Jurkat, Clone E6-1 (cell line): ENCODE measurements at regions not wholly inside any gene's neighbourhood (a gene's known extent, or its start where the extent isn't known, plus 50 kb on each side); places are given as distances from the start of the nearest gene placed in this dataset.
"Not testable (repeated sequence)": the region's sequence is repeated elsewhere in the genome, so short reads cannot be mapped to it uniquely, and the experiment has no call there.

ENCODE experiments used
- DNase-seq: peaks from one replicate; pipeline ENCODE4 v3.0.0-alpha.2; 2011; ENCODE audit warnings: low read depth, low spot score
- H3K4me3 ChIP-seq: 2 replicates; pipeline ENCODE4 v1.5.1; 2011; ENCODE audit warnings: mild to moderate bottlenecking, low read length, control low read depth, moderate library complexity

DNA sequence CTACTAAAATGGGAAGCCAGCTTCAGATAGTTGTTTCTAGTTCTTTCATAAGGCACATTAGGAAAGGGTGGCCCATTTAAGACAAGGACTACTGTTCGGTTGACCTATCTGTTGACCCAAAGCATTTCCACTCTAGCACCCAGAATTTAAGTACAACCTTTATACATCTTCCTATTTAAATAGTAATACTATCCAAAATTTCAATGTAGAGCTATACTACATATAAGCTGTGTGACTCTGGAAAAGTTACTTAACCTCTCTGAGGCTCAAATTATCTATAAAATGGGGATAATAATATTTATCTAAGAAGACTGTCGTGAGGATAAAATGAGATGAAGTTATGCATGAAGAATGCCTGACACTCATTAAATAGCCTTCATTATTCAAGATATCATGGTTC is 82.0 kb upstream of the TMEM164 start:
- no peak overlapping the region for H3K4me3 ChIP-seq
- no peak for DNase-seq

DNA sequence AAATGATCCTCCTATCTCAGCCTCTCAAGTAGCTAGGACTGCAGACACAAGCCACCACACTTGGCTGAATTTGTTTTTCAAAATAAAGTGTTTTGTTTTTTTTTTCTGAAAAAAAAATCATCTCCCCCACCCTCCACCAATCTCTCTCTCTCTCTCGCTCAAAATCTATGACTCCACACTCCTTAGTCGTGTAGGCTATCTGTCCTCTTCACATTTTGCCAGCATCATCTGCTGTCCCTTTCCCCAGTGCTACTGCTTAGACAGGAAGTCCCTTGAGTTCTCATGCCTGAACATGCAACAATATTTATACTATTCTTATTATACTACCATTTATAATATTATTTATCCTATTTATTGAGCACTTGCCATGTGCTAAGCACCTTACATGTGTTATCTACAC is 80.7 kb upstream of the TMEM164 start:
- no peak overlapping the region for H3K4me3 ChIP-seq
- no peak for DNase-seq

DNA sequence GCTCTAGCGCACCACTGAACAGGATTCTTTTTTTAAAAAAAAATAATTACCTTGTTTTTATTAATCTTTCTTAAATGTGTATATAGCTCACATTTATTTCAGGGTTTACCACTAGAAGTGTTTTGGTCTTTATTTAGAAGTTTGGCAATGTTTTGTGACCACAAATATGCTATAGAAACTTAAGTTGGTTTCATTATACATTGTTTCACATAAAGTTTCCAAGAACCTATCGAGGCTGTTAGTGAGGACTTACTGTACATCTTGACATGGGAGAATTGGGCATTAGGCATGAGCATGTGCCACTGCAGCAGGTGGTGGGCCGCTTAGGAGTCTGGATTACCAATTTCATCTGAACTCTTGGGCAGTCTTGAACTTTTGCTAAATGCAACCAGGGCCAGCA is 77.9 kb upstream of the TMEM164 start:
- not testable (repeated sequence) for DNase-seq, H3K4me3 ChIP-seq

DNA sequence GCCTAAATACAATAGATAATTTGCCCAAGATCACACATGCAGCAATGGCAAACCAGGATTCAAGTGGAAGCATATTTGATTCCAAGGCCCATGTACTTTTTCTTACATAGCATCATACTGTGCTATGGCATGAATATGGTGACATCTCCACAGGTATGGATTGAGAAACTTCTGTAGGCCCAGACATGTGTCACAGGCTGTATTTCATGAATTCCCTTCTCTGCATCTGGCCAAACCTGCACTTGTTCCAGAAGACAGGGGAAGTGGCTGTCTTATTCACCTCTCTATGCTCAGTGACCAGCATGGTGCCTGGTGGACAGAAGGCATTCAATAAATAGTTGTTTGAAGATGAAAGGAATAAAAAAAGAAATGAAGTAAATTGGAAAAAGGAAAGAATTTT is 77.3 kb upstream of the TMEM164 start:
- H3K4me3 ChIP-seq = no peak overlapping the region
- no peak for DNase-seq

DNA sequence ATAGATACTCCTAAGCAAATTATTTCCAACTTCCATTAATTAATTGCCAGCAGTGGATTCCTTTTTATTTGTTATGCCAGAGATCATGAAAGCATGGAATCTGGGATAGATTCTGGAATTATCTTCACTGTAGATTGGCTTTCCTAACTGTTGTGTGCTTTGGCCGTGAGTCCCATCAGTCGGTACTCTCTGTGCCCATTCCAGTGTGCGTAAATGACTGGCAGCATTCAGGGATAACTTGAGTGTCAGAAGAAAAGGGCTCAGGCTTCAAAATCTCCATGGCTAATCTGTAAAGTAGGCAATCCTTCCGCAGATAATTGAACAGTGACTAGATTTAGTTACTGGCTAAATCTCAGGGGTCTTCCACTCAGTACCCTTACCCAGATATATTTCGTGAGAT is 76.8 kb upstream of the TMEM164 start:
- no peak for DNase-seq
- H3K4me3 ChIP-seq = no peak overlapping the region

DNA sequence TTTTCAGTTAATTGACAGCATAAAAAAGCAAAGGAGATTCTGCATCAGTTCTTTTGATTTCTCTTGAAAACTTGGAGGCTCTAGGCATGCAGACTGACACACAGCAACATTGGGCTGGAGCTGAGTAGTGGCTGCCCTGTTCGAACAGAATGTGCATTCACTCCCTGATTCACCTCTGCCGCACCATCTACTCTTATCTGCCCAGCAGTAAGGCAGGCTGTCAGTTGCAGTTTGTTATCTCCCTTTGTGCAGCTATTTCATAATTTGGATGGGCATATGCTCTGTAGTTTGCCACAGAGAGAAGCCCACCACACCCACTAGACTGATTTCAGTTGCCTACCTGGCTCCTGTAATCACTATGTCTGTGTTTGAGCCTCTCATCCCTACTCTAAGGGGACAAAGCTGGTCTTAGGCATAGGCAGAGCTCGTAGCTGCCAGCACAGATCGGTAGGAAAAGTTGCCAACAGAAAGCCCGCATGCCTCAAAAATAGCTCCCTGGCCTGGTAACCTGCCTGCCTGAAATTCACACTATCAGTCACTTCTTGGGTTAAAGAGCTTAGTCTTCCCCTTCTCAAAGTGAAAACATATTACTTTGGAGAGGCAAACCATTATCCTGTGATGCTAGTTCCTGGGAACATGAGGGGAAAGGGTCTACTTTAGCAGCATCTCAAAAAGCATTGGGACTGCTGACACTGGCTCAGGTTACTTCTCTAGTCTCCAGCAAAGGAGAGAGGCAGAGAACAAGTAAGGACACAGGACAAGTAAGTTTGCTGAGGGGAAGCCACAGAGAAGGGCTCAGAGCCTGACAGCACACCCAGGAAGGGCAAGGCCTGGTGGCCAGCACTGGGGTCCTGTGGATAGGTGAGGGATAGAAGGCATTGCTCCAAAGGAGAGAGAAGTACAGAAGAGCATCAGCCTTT is 75.9 kb upstream of the TMEM164 start:
- no peak overlapping the region for H3K4me3 ChIP-seq
- DNase-seq = no peak

DNA sequence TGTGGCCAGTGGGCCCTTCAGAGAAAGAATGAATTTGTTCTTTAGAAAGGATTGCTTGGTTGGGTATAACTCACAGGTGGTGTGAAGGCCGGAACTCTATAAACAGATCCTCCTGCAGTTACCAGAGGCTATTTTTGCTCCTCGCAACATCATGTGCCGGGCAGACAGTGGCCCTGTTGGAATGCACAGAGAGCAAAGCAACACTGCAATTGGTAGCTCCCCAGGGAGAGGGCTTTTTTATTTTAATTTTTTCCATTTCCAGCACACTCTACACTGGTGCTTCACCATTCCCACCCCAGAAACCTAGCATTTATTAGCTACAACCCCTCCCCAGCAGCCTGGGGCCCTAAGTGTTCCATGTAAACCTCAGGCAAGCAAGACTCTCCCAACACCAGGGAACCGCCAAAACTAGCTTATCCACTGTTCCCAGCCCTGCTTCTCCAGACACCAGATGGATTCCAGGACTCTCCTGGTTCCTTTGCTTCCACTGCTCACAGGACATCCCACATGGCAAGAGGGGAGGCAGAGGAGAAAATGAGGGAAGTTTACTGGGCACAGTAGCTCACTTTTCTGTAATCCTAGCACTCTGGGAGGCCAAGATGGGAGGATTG is 75.1 kb upstream of the TMEM164 start:
- no peak for DNase-seq
- no peak overlapping the region for H3K4me3 ChIP-seq

DNA sequence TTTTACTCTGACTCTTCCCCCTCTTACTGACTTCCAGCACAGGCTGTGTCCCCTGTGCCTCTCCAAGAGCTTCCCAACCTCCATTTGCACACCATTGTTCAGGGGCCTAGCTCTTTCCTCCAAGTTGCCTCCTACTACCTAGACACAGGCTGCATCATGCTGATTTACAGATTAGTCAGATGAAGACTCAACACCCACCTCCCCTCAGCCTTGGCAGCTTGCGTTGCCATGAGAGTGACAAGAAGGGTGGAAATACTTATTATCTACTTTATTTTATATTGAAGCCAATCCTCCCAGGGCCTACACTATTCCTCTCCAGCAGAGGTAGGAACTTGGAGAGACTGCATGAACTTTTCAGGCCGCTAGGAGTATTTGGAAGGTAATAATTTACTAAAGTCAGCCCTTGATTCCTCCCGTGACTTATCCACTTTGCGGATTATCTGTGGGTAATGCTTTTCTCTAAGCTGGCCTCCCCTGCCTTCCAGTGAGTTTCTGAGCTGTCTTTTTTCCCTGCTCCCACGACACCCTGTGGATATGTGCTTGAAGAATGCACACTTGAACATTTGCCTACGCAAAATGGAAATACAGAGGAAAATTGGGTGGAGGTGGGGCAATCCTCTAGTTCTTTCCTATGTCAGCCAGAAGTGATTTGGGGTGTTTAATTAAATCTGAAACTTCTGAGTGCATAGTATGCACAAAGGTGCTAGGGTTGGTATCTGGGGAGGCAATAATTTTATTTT is 74.1 kb upstream of the TMEM164 start:
- no peak for DNase-seq
- H3K4me3 ChIP-seq = no peak overlapping the region

DNA sequence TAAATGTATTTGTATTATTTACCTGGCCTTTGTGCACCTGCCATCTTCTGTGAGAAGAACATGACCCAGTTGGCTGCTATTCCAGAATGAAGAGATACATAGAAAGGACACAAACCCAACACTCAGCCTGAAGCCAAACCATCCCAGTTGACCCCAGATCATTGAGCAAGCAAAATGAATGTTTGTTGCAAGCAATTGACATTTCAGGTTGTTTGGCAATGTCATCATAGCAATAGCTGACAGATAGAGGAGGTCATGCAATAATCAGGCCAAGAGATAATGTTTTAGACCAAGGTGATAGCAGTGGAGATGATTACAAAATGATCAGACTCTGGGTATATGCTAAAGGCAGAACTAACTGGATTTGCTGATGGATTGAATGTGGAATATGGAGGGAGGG is 71.2 kb upstream of the TMEM164 start:
- DNase-seq = no peak
- no peak overlapping the region for H3K4me3 ChIP-seq

DNA sequence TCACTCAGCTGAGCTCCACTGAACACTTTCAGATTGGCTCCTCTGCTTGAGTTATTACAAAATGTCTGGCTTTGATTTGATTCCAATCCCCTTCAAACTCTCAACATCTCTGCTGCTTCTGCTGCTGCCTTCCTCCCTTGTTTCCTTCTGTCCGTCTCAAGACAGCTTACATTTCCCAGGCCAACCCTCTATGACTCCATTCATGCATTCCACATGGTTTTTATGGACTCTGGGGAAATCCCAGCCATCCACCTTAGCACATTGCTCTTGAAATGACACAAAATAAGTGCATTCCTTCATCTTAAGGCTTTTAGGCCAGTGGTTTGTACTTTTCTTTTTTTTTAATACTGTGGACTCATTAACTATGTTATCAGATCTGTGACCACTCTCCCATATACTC is 68.5 kb upstream of the TMEM164 start:
- DNase-seq = no peak

DNA sequence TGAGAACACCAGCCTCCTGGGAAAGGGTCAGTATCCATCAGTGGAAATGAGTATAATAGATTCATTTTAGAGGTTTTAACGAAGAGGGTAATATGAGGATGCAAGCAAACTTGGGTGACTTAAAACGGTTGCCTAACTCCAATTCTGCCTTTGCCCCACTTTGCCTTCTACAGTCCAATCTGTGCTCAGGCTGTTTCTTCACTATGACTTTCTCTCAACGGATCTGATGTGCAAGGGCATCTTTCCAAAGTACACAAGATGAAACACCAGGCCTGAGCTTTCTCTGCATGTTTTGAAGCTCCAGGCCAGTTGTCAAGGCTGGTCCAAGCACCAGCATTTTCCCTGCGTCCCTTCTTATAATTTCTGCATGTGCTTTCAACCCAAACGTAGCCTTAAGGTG is 68.0 kb upstream of the TMEM164 start:
- H3K4me3 ChIP-seq = no peak overlapping the region
- DNase-seq = no peak

More for the DNA sequence above, 68.5 kb upstream of the TMEM164 start:
- no peak overlapping the region for H3K4me3 ChIP-seq

DNA sequence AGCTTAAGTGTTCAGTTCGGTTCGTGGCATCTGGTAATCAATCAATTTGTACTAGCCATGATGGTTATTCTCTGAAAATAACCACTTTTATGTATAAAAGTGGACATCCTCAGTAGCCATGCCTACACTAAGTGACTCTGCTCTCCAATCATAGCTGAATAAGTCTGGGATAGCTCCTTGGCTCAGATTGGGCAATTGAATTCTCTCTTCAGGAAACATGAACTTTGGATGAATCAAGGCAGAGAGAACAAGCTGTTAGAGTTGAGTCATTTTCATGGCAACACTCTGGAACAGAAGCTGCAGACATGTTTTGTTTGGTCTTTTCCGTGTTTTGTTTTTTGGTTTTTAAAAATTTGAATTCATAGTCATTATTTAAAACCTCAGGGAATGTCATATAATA is 66.8 kb upstream of the TMEM164 start:
- no peak for DNase-seq
- no peak overlapping the region for H3K4me3 ChIP-seq

DNA sequence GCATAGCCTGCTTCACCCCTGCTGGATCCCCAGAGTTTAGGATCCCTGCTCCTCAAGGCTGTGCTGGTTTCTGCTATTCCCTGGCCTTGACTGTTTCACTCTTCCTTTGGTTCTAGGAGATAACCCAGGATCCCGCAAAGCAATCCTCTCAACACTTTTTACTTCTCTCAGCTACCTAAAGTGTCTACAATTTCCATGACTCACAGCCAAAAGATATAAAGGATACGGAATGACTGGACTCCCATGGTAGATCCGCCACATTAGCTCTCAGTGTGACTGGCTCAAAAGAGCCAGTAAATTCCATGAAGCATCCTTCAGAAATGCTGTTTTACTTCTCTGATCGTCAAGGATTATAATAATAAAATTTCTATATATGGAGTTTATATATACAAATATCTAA is 66.3 kb upstream of the TMEM164 start:
- no peak for DNase-seq
- H3K4me3 ChIP-seq = no peak overlapping the region

DNA sequence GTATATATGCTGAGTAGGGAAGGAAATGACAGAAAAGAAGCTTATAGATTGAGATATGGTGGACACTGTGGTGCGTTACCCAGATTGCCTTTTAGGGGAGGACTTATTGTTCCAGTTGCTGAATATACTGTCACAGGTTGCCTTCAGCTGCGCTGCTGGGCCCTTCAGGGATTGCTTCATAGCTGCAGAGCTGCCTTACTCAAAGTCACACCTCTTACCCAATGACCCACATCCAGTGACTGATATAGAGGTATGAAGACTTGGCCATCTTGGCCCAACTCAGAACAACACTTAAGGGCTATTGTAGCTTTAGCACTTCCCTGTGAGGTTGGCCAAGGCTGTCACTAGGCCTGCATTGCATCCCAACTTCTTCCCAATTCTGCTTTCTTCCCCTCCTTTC is 63.4 kb upstream of the TMEM164 start:
- DNase-seq = no peak
- H3K4me3 ChIP-seq = no peak overlapping the region

DNA sequence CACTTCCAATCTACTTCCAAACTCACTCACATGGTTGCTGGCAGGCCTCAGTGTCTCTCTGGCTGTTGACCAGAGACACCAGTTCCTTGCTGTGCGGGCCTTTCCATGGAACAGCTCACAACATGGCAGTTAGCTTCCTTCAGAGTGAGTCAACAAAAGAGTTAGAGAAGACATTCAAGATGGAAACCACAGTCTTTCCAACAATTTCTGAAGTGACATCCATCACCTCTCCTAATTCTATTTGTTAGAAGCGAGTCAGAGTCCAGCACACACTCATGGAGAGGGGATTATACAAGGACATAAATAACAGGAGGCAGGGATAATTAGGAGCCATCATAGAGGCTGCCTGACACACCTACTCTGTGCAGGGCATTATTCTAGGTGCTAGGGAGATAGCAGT is 62.5 kb upstream of the TMEM164 start:
- DNase-seq = no peak
- no peak overlapping the region for H3K4me3 ChIP-seq

DNA sequence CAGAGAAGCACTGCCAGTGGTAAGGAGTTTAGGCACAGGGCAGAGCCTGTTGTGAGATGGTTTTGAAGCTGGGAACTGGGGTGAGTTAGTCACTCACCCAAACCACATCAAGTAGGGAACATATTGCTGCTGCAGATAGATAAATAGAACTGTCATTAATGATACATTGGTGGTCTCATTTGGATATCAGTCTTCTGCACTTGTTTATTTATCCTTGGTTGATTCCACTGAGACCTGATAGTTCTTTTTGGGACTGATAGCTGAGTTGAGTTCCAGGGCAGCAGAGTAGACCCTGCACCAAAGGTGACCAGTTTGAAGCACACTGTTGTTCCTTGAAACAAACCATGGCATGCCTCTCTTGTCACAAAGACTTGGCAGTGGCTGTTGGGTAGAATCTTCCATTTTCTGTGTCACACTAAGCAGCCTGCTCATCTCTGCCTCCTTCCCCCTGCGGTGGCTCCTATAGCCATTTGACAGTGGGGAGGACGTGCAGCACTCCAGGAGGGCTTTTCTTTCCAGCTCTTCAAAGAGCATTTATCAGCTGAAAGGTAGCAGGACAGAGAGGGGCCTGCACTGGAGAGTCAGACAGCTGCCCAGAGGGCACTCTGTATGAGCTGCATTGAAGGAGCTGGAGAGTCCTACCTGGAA is 59.7 kb upstream of the TMEM164 start:
- DNase-seq = peak; percentile 55
- H3K4me3 ChIP-seq = peak overlapping the region; percentile 9; the same call in 1 of the 2 replicates

DNA sequence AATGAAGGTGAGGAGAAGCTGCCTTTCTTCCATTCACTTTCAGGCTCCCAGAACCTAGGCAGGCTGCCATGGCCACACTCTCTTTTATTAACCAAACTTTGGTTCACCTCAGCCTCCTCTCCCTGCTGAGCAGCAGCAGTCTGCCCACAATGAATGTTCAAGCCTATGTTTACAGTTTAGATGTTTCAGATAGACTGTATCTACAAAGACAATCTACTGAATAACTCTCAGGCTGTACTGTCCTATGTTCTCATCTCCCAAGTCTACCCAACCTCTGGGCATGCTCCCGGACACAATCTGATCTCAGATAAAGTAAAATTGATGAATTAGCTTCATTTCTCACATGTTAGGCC is 59.2 kb upstream of the TMEM164 start:
- no peak overlapping the region; the same call in 1 of the 2 replicates for H3K4me3 ChIP-seq
- peak; percentile 63 for DNase-seq

DNA sequence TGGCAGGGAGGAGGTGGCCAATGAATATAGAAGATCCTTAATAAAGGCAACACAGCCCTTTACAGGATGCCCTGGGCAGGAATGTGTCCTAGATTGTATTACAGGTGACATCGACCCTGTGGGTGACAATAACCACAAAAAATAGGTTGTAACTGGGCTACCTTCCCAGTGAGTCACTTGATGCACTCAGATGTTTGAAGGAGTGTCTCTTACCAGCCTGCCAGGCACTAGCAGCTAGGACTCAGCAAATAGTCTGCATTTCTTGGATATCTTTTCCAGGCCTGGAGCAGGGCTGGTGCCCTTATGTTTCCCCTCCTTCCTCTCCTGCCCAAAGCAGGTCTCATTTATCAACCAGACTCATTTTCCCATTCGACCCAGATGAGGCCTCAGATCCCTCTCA is 50.9 kb upstream of the TMEM164 start:
- no peak for DNase-seq
- H3K4me3 ChIP-seq = no peak overlapping the region

DNA sequence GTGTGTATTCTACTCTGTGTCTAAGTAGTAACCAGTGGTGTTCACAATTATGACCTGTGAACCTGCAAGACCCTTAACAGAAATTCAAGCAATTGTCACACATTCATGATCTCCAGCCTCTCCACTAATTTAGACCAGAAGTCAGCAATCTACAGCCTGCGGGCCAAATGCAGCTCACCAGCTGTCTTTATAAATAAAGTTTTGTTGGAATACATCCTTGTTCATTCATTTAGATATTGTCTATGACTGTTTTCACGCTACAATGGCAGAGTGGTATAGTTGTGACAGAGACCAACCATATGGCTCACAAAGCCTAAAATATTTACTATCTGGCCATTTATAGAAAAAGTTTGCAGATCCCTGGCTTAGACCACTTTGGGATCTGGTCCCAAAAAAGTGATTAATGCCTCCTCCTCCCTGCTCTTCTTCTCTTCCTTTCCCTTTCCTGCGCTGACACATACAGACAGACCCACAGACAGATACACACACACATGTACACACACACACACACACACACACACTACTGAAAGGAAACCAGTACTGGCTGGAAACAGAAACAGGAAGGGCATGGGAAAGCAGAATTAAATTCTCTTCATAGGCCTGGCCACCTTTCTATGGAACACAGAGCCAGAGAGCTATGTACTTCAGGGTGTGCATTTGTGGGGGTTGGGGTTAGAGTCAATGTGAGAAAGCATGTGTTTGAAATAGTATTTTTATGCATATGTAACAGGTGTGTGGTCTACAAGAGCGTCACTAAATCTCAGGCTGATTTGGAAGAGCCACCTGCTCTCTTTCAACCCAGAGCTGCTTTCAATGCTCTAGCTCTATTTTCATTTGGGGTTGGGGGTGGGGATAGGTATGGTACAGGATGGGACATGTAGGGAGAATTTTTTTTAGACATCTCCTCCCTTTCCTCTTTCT is 49.7 kb upstream of the TMEM164 start:
- DNase-seq = peak; percentile 37
- no peak overlapping the region for H3K4me3 ChIP-seq
